Colonic mucosa (tissue), 4 donors: ENCODE measurements at regions not wholly inside any gene's neighbourhood (a gene's known extent, or its start where the extent isn't known, plus 50 kb on each side); places are given as distances from the start of the nearest gene placed in this dataset.

Experiments used
- DNase-seq: peaks from one replicate; pipeline ENCODE4 v3.0.0-alpha.2; 2020
- H3K27ac ChIP-seq: fragments of 200-600 bp; one replicate; pipeline ENCODE4 v1.8.0; 2021
- H3K27me3 ChIP-seq: fragments of 200-600 bp; one replicate; pipeline ENCODE4 v1.8.0; 2021
- H3K36me3 ChIP-seq: fragments of 200-600 bp; one replicate; pipeline ENCODE4 v1.8.0; 2021
- H3K4me1 ChIP-seq: fragments of 200-600 bp; one replicate; pipeline ENCODE4 v1.8.0; 2021; ENCODE audit warnings: mild to moderate bottlenecking
- H3K4me3 ChIP-seq: fragments of 200-600 bp; one replicate; pipeline ENCODE4 v1.8.0; 2021
- H3K9ac ChIP-seq, 2 donors: one replicate each; pipeline ENCODE4 v1.7.0; 2013; ENCODE audit warnings: control low read depth in 2 of 2, low read depth in 2 of 2, low read length in 2 of 2
- H3K9me3 ChIP-seq: fragments of 200-600 bp; one replicate; pipeline ENCODE4 v1.8.0; 2021
- CTCF ChIP-seq: fragments of 200-600 bp; IDR thresholded peaks from one replicate; pipeline ENCODE4 v1.8.0; 2022; ENCODE audit warnings: antibody characterized with exemption, mild to moderate bottlenecking
- intact Hi-C: fragments of 100-400 bp; cut with DNase I; formaldehyde crosslinking; loops from one replicate; pipeline ENCODE4 v1.14.1; 2022
- donor health status: healthy.
- donor health status: DM: no; HTN: no; CAD: no.
- donor health status: DM: no; HTN: no; CAD: no.

GRCh38 chr13:111429064-111429558, 108.7 kb downstream of the TEX29 start:
- no peaks in the 10 kb centered on the region for H3K9me3 ChIP-seq
- peak; percentile 53 for DNase-seq
- peak; percentile 41 for TF ChIP-seq CTCF
- no peak overlapping the region for H3K9ac ChIP-seq
- no peak overlapping the region for H3K4me3 ChIP-seq
- H3K27me3 ChIP-seq: no peaks in the 10 kb centered on the region
- H3K27ac ChIP-seq: no peak overlapping the region
- intact Hi-C loops: no loop called here
- H3K36me3 ChIP-seq: no peaks in the 10 kb centered on the region
- no peaks in the 10 kb centered on the region for H3K4me1 ChIP-seq

- H3K27ac ChIP-seq: no peak overlapping the region
- TF ChIP-seq CTCF: no peak
- no peaks in the 10 kb centered on the region for H3K9me3 ChIP-seq
- no peak overlapping the region for H3K4me3 ChIP-seq
- no peak for DNase-seq
- H3K36me3 ChIP-seq: no peaks in the 10 kb centered on the region
- intact Hi-C loops: no loop called here
- H3K27me3 ChIP-seq: no peaks in the 10 kb centered on the region
- H3K9ac ChIP-seq: no peak overlapping the region
- no peaks in the 10 kb centered on the region for H3K4me1 ChIP-seq
Measured at GRCh38 chr13:111431206-111431605, 110.8 kb downstream of the TEX29 start.

GRCh38 chr13:111434578-111435159, 114.2 kb downstream of the TEX29 start:
- Histone ChIP-seq H3K4me3 (no peak overlapping the region), H3K36me3 (no peaks in the 10 kb centered on the region), H3K27me3 (no peaks in the 10 kb centered on the region), H3K9ac (no peak overlapping the region), H3K4me1 (no peaks in the 10 kb centered on the region), H3K9me3 (no peaks in the 10 kb centered on the region), H3K27ac (no peak overlapping the region)
- intact Hi-C loops: no loop called here
- DNase-seq: no peak
- no peak for TF ChIP-seq CTCF

- Histone ChIP-seq H3K36me3 (no peaks in the 10 kb centered on the region), H3K27me3 (no peaks in the 10 kb centered on the region), H3K9me3 (no peaks in the 10 kb centered on the region), H3K4me3 (no peak overlapping the region), H3K9ac (no peak overlapping the region), H3K27ac (no peak overlapping the region), H3K4me1 (no peaks in the 10 kb centered on the region)
- intact Hi-C loops: no loop called here
- TF ChIP-seq CTCF: no peak
- DNase-seq: no peak
Measured at GRCh38 chr13:111436446-111436845, 116.0 kb downstream of the TEX29 start.

- Histone ChIP-seq H3K27ac (no peak overlapping the region), H3K36me3 (no peaks in the 10 kb centered on the region)
- no peak for DNase-seq
Measured at GRCh38 chr13:111437417-111437816, 117.0 kb downstream of the TEX29 start.

More at GRCh38 chr13:111437417-111437816, 117.0 kb downstream of the TEX29 start:
- no peaks in the 10 kb centered on the region for H3K9me3 ChIP-seq
- no peak overlapping the region for H3K4me3 ChIP-seq
- intact Hi-C loops: no loop called here
- TF ChIP-seq CTCF: no peak
- no peak overlapping the region for H3K9ac ChIP-seq
- no peaks in the 10 kb centered on the region for H3K4me1 ChIP-seq
- H3K27me3 ChIP-seq: no peaks in the 10 kb centered on the region
